GM23248 (cell line): ENCODE measurements at regions not wholly inside any gene's neighbourhood (a gene's known extent, or its start where the extent isn't known, plus 50 kb on each side); places are given as distances from the start of the nearest gene placed in this dataset.

Experiments used
- EZH2 ChIP-seq: fragments of 200-600 bp; sonication (generic); IDR thresholded peaks from 2 replicates; pipeline ENCODE4 v1.6.1; 2018; ENCODE audit warnings: antibody characterized with exemption, mild to moderate bottlenecking; ENCODE audit not compliant: insufficient read depth, poor library complexity, severe bottlenecking
- EZH2phosphoT487 ChIP-seq: fragments of 200-600 bp; sonication (generic); IDR thresholded peaks from 2 replicates; pipeline ENCODE4 v1.6.1; 2018; ENCODE audit warnings: antibody characterized with exemption, moderate library complexity, mild to moderate bottlenecking, low read depth; ENCODE audit not compliant: insufficient read depth

GRCh38 chr9:107932046-107932445 lies 442.5 kb upstream of the KLF4 start:
- TF ChIP-seq EZH2phosphoT487, result no peak
- TF ChIP-seq EZH2, result no peak
